ENCODE measurements at regions not wholly inside any gene's neighbourhood (a gene's known extent, or its start where the extent isn't known, plus 50 kb on each side); places are given as distances from the start of the nearest gene placed in this dataset.
A peak's percentile ranks its signal among the peaks of the same experiment; 100 is the strongest.
"Not testable (repeated sequence)": the region's sequence is repeated elsewhere in the genome, so short reads cannot be mapped to it uniquely, and the experiment has no call there.

DNA sequence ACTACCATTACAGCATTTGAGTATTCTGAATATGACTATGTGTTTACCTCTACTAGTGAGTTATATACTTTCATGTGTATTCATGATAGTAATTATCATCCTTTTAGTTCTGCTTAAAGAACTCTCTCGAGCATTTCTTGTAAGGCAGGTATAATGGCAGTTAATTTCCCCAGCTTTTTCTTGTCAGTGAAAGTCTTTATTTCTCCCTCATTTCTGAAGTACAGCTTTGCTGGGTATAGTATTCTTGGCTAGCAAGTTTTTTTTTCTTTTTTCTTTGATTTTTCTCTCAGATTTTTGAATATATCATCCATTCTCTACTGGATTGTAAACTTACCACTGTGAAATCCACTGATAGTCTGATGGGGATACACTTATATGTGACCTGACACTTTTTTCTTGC, 165.9 kb upstream of the ARHGAP5 start:
- Histone ChIP-seq H3K27ac (ENCODE audit: low read length) (no peak overlapping the region), H3K4me3 (ENCODE audit: low read length) (no peak overlapping the region), H3K4me1 (ENCODE audit: control insufficient read depth, insufficient read depth, low read length) (no peaks in the 10 kb centered on the region), H3K27me3 (ENCODE audit: control insufficient read depth, insufficient read depth, low read length) (no peaks in the 10 kb centered on the region), H3K9me3 (ENCODE audit: control insufficient read depth, low read depth, low read length) (peaks cover 5% of the 10 kb centered on the region), H3K36me3 (ENCODE audit: control insufficient read depth, insufficient read depth, low read length) (no peaks in the 10 kb centered on the region)
- no CpG with 5 or more reads among the region's 1 CpG for WGBS (ENCODE audit: insufficient coverage, low lambda C conversion rate)
- no peak for DNase-seq

GRCh38 chr14:31913370-31913769, 163.7 kb upstream of the ARHGAP5 start:
- H3K27me3 ChIP-seq (ENCODE audit: control insufficient read depth, insufficient read depth, low read length): no peaks in the 10 kb centered on the region
- H3K27ac ChIP-seq (ENCODE audit: low read length): no peak overlapping the region
- H3K4me1 ChIP-seq (ENCODE audit: control insufficient read depth, insufficient read depth, low read length): no peaks in the 10 kb centered on the region
- no peaks in the 10 kb centered on the region for H3K36me3 ChIP-seq (ENCODE audit: control insufficient read depth, insufficient read depth, low read length)
- no peak for DNase-seq
- peaks cover 5% of the 10 kb centered on the region for H3K9me3 ChIP-seq (ENCODE audit: control insufficient read depth, low read depth, low read length)
- no peak overlapping the region for H3K4me3 ChIP-seq (ENCODE audit: low read length)
- WGBS (ENCODE audit: insufficient coverage, low lambda C conversion rate): no CpG with 5 or more reads among the region's 4 CpGs

DNA sequence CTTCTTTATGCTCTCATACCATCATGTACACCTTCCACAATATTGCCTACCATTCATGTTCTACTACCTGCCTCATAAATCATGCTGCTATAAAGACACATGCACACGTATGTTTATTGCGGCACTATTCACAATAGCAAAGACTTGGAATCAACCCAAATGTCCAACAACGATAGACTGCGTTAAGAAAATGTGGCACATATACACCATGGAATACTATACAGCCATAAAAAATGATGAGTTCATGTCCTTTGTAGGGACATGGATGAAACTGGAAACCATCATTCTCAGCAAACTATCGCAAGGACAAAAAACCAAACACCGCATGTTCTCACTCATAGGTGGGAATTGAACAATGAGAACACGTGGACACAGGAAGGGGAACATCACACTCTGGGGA, 158.8 kb upstream of the ARHGAP5 start:
- not testable (repeated sequence) for H3K4me1 ChIP-seq (ENCODE audit: control insufficient read depth, insufficient read depth, low read length); H3K27ac ChIP-seq (ENCODE audit: low read length); H3K4me3 ChIP-seq (ENCODE audit: low read length); H3K27me3 ChIP-seq (ENCODE audit: control insufficient read depth, insufficient read depth, low read length); H3K9me3 ChIP-seq (ENCODE audit: control insufficient read depth, low read depth, low read length); H3K36me3 ChIP-seq (ENCODE audit: control insufficient read depth, insufficient read depth, low read length); DNase-seq
- no CpG with 5 or more reads among the region's 7 CpGs for WGBS (ENCODE audit: insufficient coverage, low lambda C conversion rate)

DNA sequence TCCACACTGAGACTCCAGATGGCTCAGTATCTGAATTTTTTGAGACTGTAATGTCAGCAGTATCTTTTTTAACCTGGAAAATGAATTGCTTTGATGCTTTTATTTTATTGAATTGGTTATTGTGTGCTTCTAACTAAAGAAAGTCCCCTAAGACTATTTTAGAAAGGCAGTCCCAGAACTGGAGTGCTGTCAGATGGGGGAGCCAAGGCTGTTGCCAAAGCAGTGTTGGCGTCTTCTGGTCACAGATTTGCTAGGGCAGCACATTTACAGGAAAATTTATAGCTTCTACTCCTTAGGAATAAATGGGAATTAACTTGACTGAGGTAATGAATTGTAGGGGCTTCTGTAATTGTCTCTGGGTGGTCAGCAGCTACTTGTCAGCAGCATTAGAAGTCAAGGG, 157.1 kb upstream of the ARHGAP5 start:
- H3K9me3 ChIP-seq (ENCODE audit: control insufficient read depth, low read depth, low read length): no peaks in the 10 kb centered on the region
- WGBS (ENCODE audit: insufficient coverage, low lambda C conversion rate): no CpG with 5 or more reads among the region's 1 CpG
- no peaks in the 10 kb centered on the region for H3K36me3 ChIP-seq (ENCODE audit: control insufficient read depth, insufficient read depth, low read length)
- H3K27me3 ChIP-seq (ENCODE audit: control insufficient read depth, insufficient read depth, low read length): no peaks in the 10 kb centered on the region
- H3K27ac ChIP-seq (ENCODE audit: low read length): no peak overlapping the region
- no peak for DNase-seq
- H3K4me1 ChIP-seq (ENCODE audit: control insufficient read depth, insufficient read depth, low read length): no peaks in the 10 kb centered on the region
- no peak overlapping the region for H3K4me3 ChIP-seq (ENCODE audit: low read length)

- H3K27ac ChIP-seq (ENCODE audit: low read length): no peak overlapping the region
- no CpG with 5 or more reads among the region's 5 CpGs for WGBS (ENCODE audit: insufficient coverage, low lambda C conversion rate)
- H3K9me3 ChIP-seq (ENCODE audit: control insufficient read depth, low read depth, low read length): no peaks in the 10 kb centered on the region
Measured at GRCh38 chr14:31920989-31921650, 156.0 kb upstream of the ARHGAP5 start.

GRCh38 chr14:31921721-31922120, 155.4 kb upstream of the ARHGAP5 start:
- H3K4me1 ChIP-seq (ENCODE audit: control insufficient read depth, insufficient read depth, low read length): no peaks in the 10 kb centered on the region
- H3K27me3 ChIP-seq (ENCODE audit: control insufficient read depth, insufficient read depth, low read length): no peaks in the 10 kb centered on the region
- H3K27ac ChIP-seq (ENCODE audit: low read length): no peak overlapping the region
- DNase-seq: no peak
- no peaks in the 10 kb centered on the region for H3K36me3 ChIP-seq (ENCODE audit: control insufficient read depth, insufficient read depth, low read length)
- no CpG with 5 or more reads among the region's 5 CpGs for WGBS (ENCODE audit: insufficient coverage, low lambda C conversion rate)
- no peak overlapping the region for H3K4me3 ChIP-seq (ENCODE audit: low read length)
- H3K9me3 ChIP-seq (ENCODE audit: control insufficient read depth, low read depth, low read length): no peaks in the 10 kb centered on the region

More at GRCh38 chr14:31920989-31921650, 156.0 kb upstream of the ARHGAP5 start:
- no peak for DNase-seq
- H3K27me3 ChIP-seq (ENCODE audit: control insufficient read depth, insufficient read depth, low read length): no peaks in the 10 kb centered on the region
- no peaks in the 10 kb centered on the region for H3K4me1 ChIP-seq (ENCODE audit: control insufficient read depth, insufficient read depth, low read length)
- H3K4me3 ChIP-seq (ENCODE audit: low read length): no peak overlapping the region
- H3K36me3 ChIP-seq (ENCODE audit: control insufficient read depth, insufficient read depth, low read length): no peaks in the 10 kb centered on the region

DNA sequence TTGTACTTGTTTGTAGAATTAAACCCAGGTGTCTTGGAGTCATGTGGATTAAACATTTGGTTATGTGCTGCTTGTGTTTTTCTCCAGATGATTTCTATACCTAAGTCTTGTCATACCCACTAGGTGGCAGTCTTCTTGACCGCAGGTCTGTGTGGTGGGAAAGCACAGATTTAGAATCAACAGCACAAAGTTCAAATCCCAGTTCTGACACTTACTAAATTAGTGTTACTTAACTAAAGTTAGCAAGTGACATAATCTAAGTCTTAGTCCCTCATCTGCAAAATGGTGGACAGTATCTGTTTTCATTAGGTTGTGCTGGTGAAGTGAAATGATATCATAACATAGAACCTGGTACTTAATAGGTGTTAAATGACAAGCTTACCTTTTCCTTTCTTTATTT, 151.0 kb upstream of the ARHGAP5 start:
- WGBS (ENCODE audit: insufficient coverage, low lambda C conversion rate): no CpG with 5 or more reads among the region's 1 CpG
- DNase-seq: peak in 1 of 2 donors; percentile 61
- H3K4me3 ChIP-seq (ENCODE audit: low read length): no peak overlapping the region
- no peaks in the 10 kb centered on the region for H3K9me3 ChIP-seq (ENCODE audit: control insufficient read depth, low read depth, low read length)
- H3K27ac ChIP-seq (ENCODE audit: low read length): no peak overlapping the region
- peaks cover 8% of the 10 kb centered on the region for H3K4me1 ChIP-seq (ENCODE audit: control insufficient read depth, insufficient read depth, low read length)
- H3K27me3 ChIP-seq (ENCODE audit: control insufficient read depth, insufficient read depth, low read length): no peaks in the 10 kb centered on the region
- no peaks in the 10 kb centered on the region for H3K36me3 ChIP-seq (ENCODE audit: control insufficient read depth, insufficient read depth, low read length)

GRCh38 chr14:31926652-31927347, 150.3 kb upstream of the ARHGAP5 start:
- Histone ChIP-seq H3K4me3 (ENCODE audit: low read length) (no peak overlapping the region), H3K27ac (ENCODE audit: low read length) (peak overlapping the region; percentile 27), H3K36me3 (ENCODE audit: control insufficient read depth, insufficient read depth, low read length) (no peaks in the 10 kb centered on the region), H3K4me1 (ENCODE audit: control insufficient read depth, insufficient read depth, low read length) (peaks cover 8% of the 10 kb centered on the region), H3K9me3 (ENCODE audit: control insufficient read depth, low read depth, low read length) (no peaks in the 10 kb centered on the region), H3K27me3 (ENCODE audit: control insufficient read depth, insufficient read depth, low read length) (no peaks in the 10 kb centered on the region)
- DNase-seq: no peak
- WGBS (ENCODE audit: insufficient coverage, low lambda C conversion rate): 85% methylated on average over 2 of the region's 6 CpGs

- Histone ChIP-seq H3K36me3 (ENCODE audit: control insufficient read depth, insufficient read depth, low read length) (no peaks in the 10 kb centered on the region), H3K4me1 (ENCODE audit: control insufficient read depth, insufficient read depth, low read length) (peaks cover 8% of the 10 kb centered on the region), H3K27ac (ENCODE audit: low read length) (peak overlapping the region; percentile 27), H3K4me3 (ENCODE audit: low read length) (no peak overlapping the region), H3K27me3 (ENCODE audit: control insufficient read depth, insufficient read depth, low read length) (no peaks in the 10 kb centered on the region), H3K9me3 (ENCODE audit: control insufficient read depth, low read depth, low read length) (no peaks in the 10 kb centered on the region)
- 42% methylated on average over 2 of the region's 6 CpGs for WGBS (ENCODE audit: insufficient coverage, low lambda C conversion rate)
- DNase-seq: peak in 1 of 2 donors; percentile 66
Measured at GRCh38 chr14:31927348-31927832, 149.7 kb upstream of the ARHGAP5 start.

DNA sequence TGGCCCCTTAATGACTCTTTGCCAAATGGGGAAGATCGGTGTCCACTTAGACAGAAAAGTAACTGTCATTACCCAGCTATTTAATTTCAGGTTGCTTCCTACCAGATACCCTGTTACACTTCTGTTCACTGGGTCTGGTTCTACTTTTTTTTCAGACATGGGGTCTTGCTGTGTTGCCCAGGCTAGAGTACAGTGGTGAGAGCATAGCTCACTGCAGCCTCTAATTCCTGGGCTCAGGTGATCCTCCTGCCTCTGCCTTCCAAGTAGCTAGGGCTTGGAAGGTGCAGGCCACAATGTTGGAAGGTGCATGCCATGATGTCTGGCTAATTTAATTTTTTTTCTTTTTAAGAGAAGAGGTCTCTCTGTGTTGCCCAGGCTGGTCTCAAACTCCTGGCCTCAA, 147.0 kb upstream of the ARHGAP5 start:
- no CpG with 5 or more reads among the region's 1 CpG for WGBS (ENCODE audit: insufficient coverage, low lambda C conversion rate)
- no peak overlapping the region for H3K27ac ChIP-seq (ENCODE audit: low read length)

More for the DNA sequence above, 147.0 kb upstream of the ARHGAP5 start:
- Histone ChIP-seq H3K4me1 (ENCODE audit: control insufficient read depth, insufficient read depth, low read length) (peaks cover 11% of the 10 kb centered on the region), H3K9me3 (ENCODE audit: control insufficient read depth, low read depth, low read length) (no peaks in the 10 kb centered on the region), H3K36me3 (ENCODE audit: control insufficient read depth, insufficient read depth, low read length) (no peaks in the 10 kb centered on the region), H3K27me3 (ENCODE audit: control insufficient read depth, insufficient read depth, low read length) (no peaks in the 10 kb centered on the region), H3K4me3 (ENCODE audit: low read length) (no peak overlapping the region)
- no peak for DNase-seq

All from large intestine (tissue), 3 donors.